Stimulated activated memory B cell treated with anti-CD40 and anti-IgM and Interleukin-4, amounts not matched to agents 10 μg/mL and 1 μg/mL and 100 μg/mL, for 72 hours (primary cell): ENCODE measurements at regions not wholly inside any gene's neighbourhood (a gene's known extent, or its start where the extent isn't known, plus 50 kb on each side); places are given as distances from the start of the nearest gene placed in this dataset.

Source experiments
- ATAC-seq: fragments of 150-1000 bp; cut with Tn5 transposase; 2 replicates; pipeline ENCODE4 v1.10.0; 2021
- H3K27ac Mint-ChIP-seq: one replicate; pipeline ENCODE4 v1.8.0; 2022; ENCODE audit warnings: mild to moderate bottlenecking, mixed read lengths
- H3K27me3 Mint-ChIP-seq: one replicate; pipeline ENCODE4 v1.8.0; 2022; ENCODE audit warnings: mixed read lengths
- H3K36me3 Mint-ChIP-seq: one replicate; pipeline ENCODE4 v1.8.0; 2022; ENCODE audit warnings: mixed read lengths
- H3K4me1 Mint-ChIP-seq: one replicate; pipeline ENCODE4 v1.8.0; 2022; ENCODE audit warnings: mixed read lengths
- H3K4me3 Mint-ChIP-seq: one replicate; pipeline ENCODE4 v1.8.0; 2022; ENCODE audit warnings: mild to moderate bottlenecking, moderate library complexity, mixed read lengths
- H3K9me3 Mint-ChIP-seq: one replicate; pipeline ENCODE4 v1.8.0; 2022; ENCODE audit warnings: mixed read lengths

DNA sequence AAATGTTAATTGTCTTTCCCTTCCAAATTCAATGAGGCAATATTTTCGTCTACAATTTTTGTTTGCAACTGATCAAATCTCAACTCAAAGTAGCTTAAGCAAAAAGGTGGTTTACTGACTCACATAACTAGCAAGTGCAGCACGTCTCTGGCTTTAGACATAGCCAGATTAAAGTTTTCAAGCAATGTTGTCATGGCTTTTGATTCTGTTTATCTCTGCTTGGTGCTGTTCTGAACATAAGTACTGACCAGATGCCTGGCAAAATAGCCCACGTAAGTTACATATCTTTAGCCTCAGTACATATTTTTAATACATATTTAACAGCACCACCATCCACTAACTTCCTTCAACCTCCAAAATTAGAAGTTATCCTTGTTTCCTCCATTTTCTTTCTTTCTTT lies 877.9 kb downstream of the KCNMA1 start:
- Mint-ChIP-seq H3K9me3 (peaks cover 6% of the 10 kb centered on the region), H3K27me3 (no peaks in the 10 kb centered on the region), H3K4me1 (no peaks in the 10 kb centered on the region), H3K4me3 (no peak overlapping the region), H3K27ac (no peak overlapping the region), H3K36me3 (no peaks in the 10 kb centered on the region)
- ATAC-seq, result no peak

- H3K4me1 Mint-ChIP-seq, result no peaks in the 10 kb centered on the region
- no peaks in the 10 kb centered on the region for H3K27me3 Mint-ChIP-seq
- no peaks in the 10 kb centered on the region for H3K9me3 Mint-ChIP-seq
- H3K36me3 Mint-ChIP-seq, result no peaks in the 10 kb centered on the region
- no peak overlapping the region for H3K4me3 Mint-ChIP-seq
- H3K27ac Mint-ChIP-seq, result no peak overlapping the region
- no peak for ATAC-seq
Observed at GRCh38 chr10:76743169-76743568, 894.4 kb downstream of the KCNMA1 start.

DNA sequence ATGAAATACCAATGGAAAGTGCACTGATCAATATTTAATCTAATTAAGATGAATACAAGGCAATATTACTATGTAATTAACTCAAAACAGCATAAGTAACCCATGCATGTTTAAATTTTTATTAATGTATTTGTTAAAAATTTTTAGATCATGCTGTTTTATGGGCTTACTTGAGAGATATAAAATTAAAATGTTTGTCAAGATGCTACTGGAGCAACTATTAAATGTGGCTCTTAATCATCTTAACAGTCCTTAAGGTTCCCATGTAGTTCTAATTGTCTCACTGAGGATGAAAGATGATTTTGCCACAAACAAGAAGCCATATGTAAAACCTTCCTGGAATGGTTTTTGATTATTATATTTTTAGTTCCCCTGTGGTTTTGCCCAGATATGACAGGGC lies 897.1 kb downstream of the KCNMA1 start:
- no peak for ATAC-seq
- no peak overlapping the region for H3K27ac Mint-ChIP-seq
- no peaks in the 10 kb centered on the region for H3K9me3 Mint-ChIP-seq
- H3K36me3 Mint-ChIP-seq, result no peaks in the 10 kb centered on the region
- H3K4me3 Mint-ChIP-seq, result no peak overlapping the region
- H3K4me1 Mint-ChIP-seq, result no peaks in the 10 kb centered on the region
- no peaks in the 10 kb centered on the region for H3K27me3 Mint-ChIP-seq

GRCh38 chr10:76738991-76739390 lies 898.6 kb downstream of the KCNMA1 start:
- ATAC-seq, result no peak
- Mint-ChIP-seq H3K27ac (no peak overlapping the region), H3K36me3 (no peaks in the 10 kb centered on the region), H3K4me3 (no peak overlapping the region), H3K4me1 (no peaks in the 10 kb centered on the region), H3K9me3 (no peaks in the 10 kb centered on the region), H3K27me3 (no peaks in the 10 kb centered on the region)

DNA sequence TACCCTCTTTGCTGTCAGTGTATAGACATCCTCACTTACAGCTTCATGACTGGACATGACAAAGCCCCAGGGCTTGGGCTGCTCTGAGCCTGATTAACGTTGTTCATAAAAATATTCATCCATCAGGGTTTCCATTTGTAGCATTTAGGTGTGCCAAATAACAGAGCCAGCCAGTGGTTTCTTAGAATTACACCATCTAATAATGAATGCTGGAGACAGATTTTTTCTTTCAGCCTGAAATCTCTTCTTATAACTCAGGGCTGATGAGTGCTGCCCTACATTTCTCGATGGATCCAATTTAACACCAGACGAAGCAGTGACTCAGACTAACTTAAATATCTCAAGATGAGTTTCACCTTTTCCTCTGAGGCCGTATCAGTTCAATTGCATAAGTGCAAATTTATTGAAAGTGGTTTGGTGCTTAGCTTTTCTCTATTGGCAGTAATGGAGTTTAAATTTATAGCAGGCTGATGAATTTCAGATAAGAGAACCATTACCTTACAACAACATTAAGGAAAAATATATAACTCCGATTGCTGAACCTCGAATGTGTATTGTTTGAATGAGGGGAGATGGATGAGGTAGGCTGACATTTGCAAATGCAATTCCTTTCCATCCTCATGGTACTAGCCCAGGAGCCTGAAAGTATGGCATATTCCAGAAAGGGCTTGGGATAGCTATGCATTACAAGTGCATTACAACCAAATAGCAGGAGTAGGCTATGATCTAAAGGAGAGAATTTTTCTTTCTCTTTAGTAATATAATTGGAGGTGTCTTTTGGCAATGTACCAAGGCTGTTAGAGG lies 900.6 kb downstream of the KCNMA1 start:
- Mint-ChIP-seq H3K36me3 (no peaks in the 10 kb centered on the region), H3K4me1 (no peaks in the 10 kb centered on the region), H3K27me3 (no peaks in the 10 kb centered on the region), H3K9me3 (peaks cover 4% of the 10 kb centered on the region), H3K4me3 (no peak overlapping the region), H3K27ac (no peak overlapping the region)
- ATAC-seq, result no peak

DNA sequence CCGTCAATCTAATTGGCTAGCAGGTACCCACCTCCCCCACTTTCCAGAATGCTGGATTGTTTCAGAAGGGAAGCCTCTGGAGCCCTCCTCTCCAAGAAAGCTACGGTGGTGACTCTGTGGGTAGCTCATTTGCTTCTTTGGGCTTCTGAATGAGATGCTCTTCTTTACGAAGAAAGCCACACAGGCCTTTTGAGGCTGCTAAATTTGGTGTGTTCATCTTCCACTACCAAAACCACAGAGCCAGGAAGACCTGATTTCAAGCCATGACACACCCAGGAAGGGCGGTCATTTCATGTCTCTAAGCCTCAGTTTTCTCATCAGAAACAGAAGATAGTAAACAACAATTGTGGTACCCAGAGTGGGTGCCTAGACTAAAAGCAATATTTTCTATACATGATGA lies 901.2 kb downstream of the KCNMA1 start:
- ATAC-seq, result no peak
- Mint-ChIP-seq H3K4me1 (no peaks in the 10 kb centered on the region), H3K27me3 (no peaks in the 10 kb centered on the region), H3K27ac (no peak overlapping the region), H3K9me3 (peaks cover 7% of the 10 kb centered on the region), H3K36me3 (no peaks in the 10 kb centered on the region), H3K4me3 (no peak overlapping the region)

DNA sequence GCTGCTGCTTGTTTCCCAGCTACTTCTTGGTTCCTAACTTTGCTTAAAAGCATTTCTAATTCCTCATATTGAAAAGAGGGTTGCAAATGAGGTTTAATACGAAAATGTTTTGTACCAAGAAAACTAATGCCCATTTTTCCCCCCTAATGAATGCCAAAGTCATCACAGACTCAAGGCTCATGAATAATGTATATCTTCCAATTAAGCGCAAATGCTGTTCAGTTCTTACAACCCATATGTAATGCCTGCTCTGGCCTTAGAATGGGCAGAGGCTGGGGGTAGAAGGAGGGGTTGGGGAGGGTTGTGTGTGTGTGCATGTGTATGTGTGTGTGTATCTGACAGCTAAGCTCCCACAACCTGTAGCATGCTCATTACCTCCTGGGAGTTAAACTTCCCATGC lies 901.7 kb downstream of the KCNMA1 start:
- Mint-ChIP-seq H3K27me3 (no peaks in the 10 kb centered on the region), H3K9me3 (peaks cover 10% of the 10 kb centered on the region), H3K4me3 (no peak overlapping the region), H3K36me3 (no peaks in the 10 kb centered on the region), H3K27ac (no peak overlapping the region), H3K4me1 (no peaks in the 10 kb centered on the region)
- ATAC-seq, result no peak

DNA sequence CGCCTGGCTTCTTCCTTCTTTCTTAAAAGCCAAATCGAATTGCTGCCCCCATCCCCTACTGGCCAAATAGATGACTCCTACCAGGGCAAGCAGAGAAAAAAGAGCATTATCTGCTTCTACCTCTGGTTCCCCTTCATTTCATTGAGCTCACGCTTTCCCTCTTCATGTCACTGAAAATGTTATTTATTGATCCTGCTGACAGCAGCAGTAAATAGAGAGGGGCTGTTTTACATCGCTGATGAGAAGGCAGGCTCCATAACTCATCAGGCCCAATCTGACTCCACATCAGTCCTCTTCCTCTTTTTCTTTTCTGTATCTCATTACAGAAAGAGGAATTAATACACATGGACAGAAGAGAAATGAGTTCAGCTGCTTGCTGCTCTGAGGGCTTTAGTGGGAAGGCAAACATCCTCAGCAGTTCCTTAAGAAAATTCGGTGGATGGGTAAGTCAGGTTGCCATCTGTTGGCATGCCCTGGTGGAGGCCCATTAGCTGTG lies 904.1 kb downstream of the KCNMA1 start:
- Mint-ChIP-seq H3K36me3 (no peaks in the 10 kb centered on the region), H3K4me1 (no peaks in the 10 kb centered on the region), H3K27ac (no peak overlapping the region), H3K27me3 (no peaks in the 10 kb centered on the region), H3K9me3 (peaks cover 14% of the 10 kb centered on the region), H3K4me3 (no peak overlapping the region)
- no peak for ATAC-seq

DNA sequence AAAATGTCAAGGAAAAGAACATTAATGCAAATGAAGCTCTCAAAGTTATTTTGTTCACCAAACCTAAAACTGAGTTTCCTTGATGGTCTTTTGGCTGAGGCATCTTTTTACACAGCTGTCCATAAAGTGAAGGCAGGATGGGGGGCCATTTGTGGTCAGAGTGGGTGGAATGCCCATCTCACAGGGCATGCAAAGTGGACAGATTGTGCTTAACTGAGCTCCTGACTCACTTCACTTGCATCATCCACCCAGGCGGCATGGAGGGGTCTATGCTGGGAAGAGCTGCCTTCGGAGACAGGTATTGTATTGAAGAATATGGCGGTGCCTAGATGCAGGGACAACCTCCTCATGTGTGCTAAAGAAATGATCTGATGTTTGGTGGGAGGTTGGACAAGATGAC lies 905.3 kb downstream of the KCNMA1 start:
- Mint-ChIP-seq H3K4me1 (no peaks in the 10 kb centered on the region), H3K27ac (no peak overlapping the region), H3K36me3 (no peaks in the 10 kb centered on the region), H3K27me3 (no peaks in the 10 kb centered on the region), H3K4me3 (no peak overlapping the region), H3K9me3 (peaks cover 14% of the 10 kb centered on the region)
- no peak for ATAC-seq

DNA sequence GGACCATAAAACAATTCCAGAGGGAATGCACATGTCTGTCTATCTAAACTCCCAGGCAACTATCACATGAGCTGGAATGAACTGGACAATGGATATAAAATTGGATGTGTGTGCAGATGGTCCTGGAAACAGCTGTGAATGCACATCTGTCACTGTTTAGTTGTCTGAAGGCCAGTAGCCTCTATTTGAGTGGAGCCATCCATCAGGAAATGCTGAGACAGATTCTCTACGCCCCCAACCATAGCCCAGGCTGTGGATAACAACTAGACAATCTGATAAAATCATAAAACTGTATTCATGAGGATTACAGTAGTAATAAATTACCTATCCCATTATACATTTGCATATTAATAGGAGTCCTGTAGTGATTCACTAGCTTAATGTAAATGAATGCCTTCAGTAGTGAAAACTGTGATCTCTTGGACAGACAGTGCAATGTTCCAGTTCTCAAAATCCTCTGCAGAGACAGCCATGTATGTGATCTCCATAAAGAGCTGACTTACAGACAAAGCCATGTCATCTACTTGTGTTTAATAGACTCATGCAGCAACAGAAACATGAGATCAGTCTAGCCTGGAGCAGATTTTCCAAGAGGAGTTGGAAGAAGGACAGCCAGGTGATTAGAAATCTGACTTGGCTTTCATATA lies 907.6 kb downstream of the KCNMA1 start:
- no peak overlapping the region for H3K27ac Mint-ChIP-seq
- H3K27me3 Mint-ChIP-seq, result no peaks in the 10 kb centered on the region

GRCh38 chr10:76729346-76729745 lies 908.3 kb downstream of the KCNMA1 start:
- Mint-ChIP-seq H3K36me3 (no peaks in the 10 kb centered on the region), H3K4me3 (no peak overlapping the region), H3K27ac (no peak overlapping the region), H3K9me3 (peaks cover 14% of the 10 kb centered on the region), H3K4me1 (no peaks in the 10 kb centered on the region), H3K27me3 (no peaks in the 10 kb centered on the region)
- no peak for ATAC-seq

More for the DNA sequence above, 907.6 kb downstream of the KCNMA1 start:
- Mint-ChIP-seq H3K4me1 (no peaks in the 10 kb centered on the region), H3K4me3 (no peak overlapping the region), H3K9me3 (peaks cover 14% of the 10 kb centered on the region), H3K36me3 (no peaks in the 10 kb centered on the region)
- ATAC-seq, result no peak

DNA sequence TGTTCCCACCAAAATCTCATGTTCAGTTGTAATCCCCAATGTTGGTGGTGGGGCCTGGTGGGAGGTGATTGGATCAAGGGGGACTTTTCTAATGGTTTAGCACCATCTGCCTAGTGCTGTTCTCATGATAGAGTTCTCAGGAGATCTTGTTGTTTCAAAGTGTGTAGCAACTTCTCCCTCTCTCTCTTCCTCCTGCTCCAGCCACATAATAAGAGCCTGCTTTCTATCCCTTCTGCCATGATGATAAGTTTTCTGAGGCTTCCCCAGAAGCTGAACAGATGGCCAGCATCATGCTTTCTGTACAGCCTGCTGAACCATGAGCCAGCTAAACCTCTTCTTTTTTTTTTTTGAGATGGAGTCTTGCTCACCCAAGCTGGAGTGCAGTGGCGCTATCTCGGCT lies 910.6 kb downstream of the KCNMA1 start:
- Mint-ChIP-seq H3K36me3 (no peaks in the 10 kb centered on the region), H3K27ac (no peak overlapping the region), H3K4me1 (no peaks in the 10 kb centered on the region), H3K4me3 (no peak overlapping the region), H3K27me3 (no peaks in the 10 kb centered on the region), H3K9me3 (peaks cover 10% of the 10 kb centered on the region)
- no peak for ATAC-seq

DNA sequence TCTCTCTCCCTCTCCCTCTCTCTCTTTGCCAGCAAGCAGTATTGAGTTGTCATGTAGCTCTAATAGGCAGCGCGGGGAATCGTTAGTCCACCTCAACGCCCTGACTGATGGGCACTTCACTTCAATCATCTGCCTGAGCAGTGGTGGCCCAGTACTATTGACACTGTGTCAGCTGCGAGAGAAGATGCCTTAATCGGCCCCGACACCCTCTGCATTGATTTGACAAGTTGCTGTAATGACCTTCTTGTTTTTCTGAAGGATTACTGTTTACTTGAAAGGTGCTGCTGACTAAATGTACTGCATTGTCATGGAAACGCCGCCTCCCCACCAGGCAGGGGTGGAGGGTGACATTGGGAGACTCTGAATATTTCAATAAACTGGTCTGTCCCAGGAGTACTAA lies 913.8 kb downstream of the KCNMA1 start:
- Mint-ChIP-seq H3K4me3 (no peak overlapping the region), H3K27me3 (no peaks in the 10 kb centered on the region), H3K27ac (no peak overlapping the region), H3K9me3 (peaks cover 7% of the 10 kb centered on the region), H3K4me1 (no peaks in the 10 kb centered on the region), H3K36me3 (no peaks in the 10 kb centered on the region)
- ATAC-seq, result no peak

- no peak for ATAC-seq
- Mint-ChIP-seq H3K4me1 (no peaks in the 10 kb centered on the region), H3K36me3 (no peaks in the 10 kb centered on the region), H3K27ac (no peak overlapping the region), H3K4me3 (no peak overlapping the region), H3K27me3 (no peaks in the 10 kb centered on the region), H3K9me3 (peaks cover 7% of the 10 kb centered on the region)
Observed at GRCh38 chr10:76721891-76722505, 915.6 kb downstream of the KCNMA1 start.

GRCh38 chr10:76719006-76719405 lies 918.6 kb downstream of the KCNMA1 start:
- no peak for ATAC-seq
- Mint-ChIP-seq H3K27ac (no peak overlapping the region), H3K27me3 (no peaks in the 10 kb centered on the region), H3K4me3 (no peak overlapping the region), H3K9me3 (peaks cover 7% of the 10 kb centered on the region), H3K4me1 (no peaks in the 10 kb centered on the region), H3K36me3 (no peaks in the 10 kb centered on the region)

DNA sequence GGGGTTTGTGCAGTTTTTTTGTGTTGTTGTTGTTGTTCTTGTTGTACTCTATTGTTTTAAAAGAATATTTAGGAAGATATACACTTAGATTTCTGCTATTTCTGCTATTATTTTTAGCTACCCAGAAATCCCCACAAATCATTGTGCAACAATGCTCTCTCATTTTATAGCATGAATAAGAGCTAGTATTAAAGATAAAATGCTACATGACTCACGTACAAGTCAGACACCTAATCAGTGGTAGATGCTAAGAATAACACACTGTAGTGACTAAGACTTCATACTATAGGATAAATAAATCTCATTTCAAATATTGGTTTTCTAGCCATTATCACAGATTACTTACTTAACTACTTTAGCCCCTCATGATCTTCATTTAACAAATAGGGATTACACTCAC lies 920.5 kb downstream of the KCNMA1 start:
- H3K27ac Mint-ChIP-seq, result no peak overlapping the region
- no peak overlapping the region for H3K4me3 Mint-ChIP-seq
- H3K9me3 Mint-ChIP-seq, result peaks cover 7% of the 10 kb centered on the region
- ATAC-seq, result no peak
- no peaks in the 10 kb centered on the region for H3K27me3 Mint-ChIP-seq
- H3K4me1 Mint-ChIP-seq, result no peaks in the 10 kb centered on the region
- no peaks in the 10 kb centered on the region for H3K36me3 Mint-ChIP-seq
